B cell (primary cell): ENCODE measurements at regions not wholly inside any gene's neighbourhood (a gene's known extent, or its start where the extent isn't known, plus 50 kb on each side); places are given as distances from the start of the nearest gene placed in this dataset.

ENCODE experiments used
- ATAC-seq: fragments of 200-7000 bp; cut with Tn5 transposase; one replicate; pipeline ENCODE4 v1.10.0; 2021; ENCODE audit warnings: low read depth, mild to moderate bottlenecking, moderate number of reproducible peaks, moderate library complexity
- CTCF ChIA-PET: fragments of 350-600 bp; sonication (Branson Sonifier 250); formaldehyde crosslinking; loops from one replicate; lab custom pipeline; 2021; ENCODE audit warnings: antibody characterized with exemption, inconsistent platforms; lab: Charles Lee
- POLR2A ChIA-PET: fragments of 350-600 bp; sonication (Branson Sonifier 250); formaldehyde crosslinking; loops from one replicate; lab custom pipeline; 2021; ENCODE audit warnings: antibody characterized with exemption; lab: Charles Lee
- DNase-seq: peaks from one replicate; pipeline ENCODE4 v3.0.0; 2013
- H2AFZ ChIP-seq: 2 replicates; pipeline ENCODE4 v1.6.1; 2012; ENCODE audit warnings: mild to moderate bottlenecking, low read depth, low read length; ENCODE audit not compliant: insufficient read depth, poor library complexity, severe bottlenecking
- H3K27ac ChIP-seq, 2 donors: 1 replicate in 1 of 2; 2 replicates in 1 of 2; pipeline ENCODE4 v1.5.1; 2012 to 2013; ENCODE audit warnings: low read length in 2 of 2, mild to moderate bottlenecking in 2 of 2, moderate library complexity in 1 of 2
- H3K27me3 ChIP-seq, 4 experiments: fragments of 200-600 bp in 1 of 4; sonication (generic) in 1 of 4; replicated peaks in 1 of 4; 1 replicate in 2 of 4; 2 replicates in 2 of 4; pipeline versions ENCODE4 v1.6.1 to v1.7.0; 2013 to 2016; ENCODE audit warnings: low read length in 3 of 4, mild to moderate bottlenecking in 2 of 4, mixed read lengths in 1 of 4, moderate library complexity in 1 of 4; ENCODE audit not compliant: insufficient read depth in 4 of 4, control insufficient read depth in 3 of 4; ENCODE audit errors: control extremely low read depth in 1 of 4
- H3K36me3 ChIP-seq, 2 experiments: replicated peaks in 1 of 2; 1 replicate in 1 of 2; 2 replicates in 1 of 2; pipeline versions ENCODE4 v1.6.1 to v1.7.1; 2013; ENCODE audit warnings: low read length in 1 of 2; ENCODE audit not compliant: insufficient read depth in 2 of 2, control insufficient read depth in 1 of 2; ENCODE audit errors: control extremely low read depth in 1 of 2, extremely low read depth in 1 of 2
- H3K4me1 ChIP-seq, 2 donors: fragments of 200-600 bp in 1 of 2; sonication (generic) in 1 of 2; 1 replicate in 1 of 2; 2 replicates in 1 of 2; pipeline versions ENCODE4 v1.5.1 to v1.6.1; 2013 to 2017; ENCODE audit warnings: low read length in 2 of 2; ENCODE audit not compliant: control insufficient read depth in 2 of 2, insufficient read depth in 2 of 2
- H3K4me2 ChIP-seq: replicated peaks from 2 replicates; pipeline ENCODE3; 2012; ENCODE audit warnings: mild to moderate bottlenecking, low read depth, low read length; ENCODE audit not compliant: poor library complexity, severe bottlenecking
- H3K4me3 ChIP-seq, 5 experiments: fragments of 200-600 bp in 1 of 5; sonication (generic) in 1 of 5; 1 replicate in 3 of 5; 2 replicates in 2 of 5; pipeline versions ENCODE4 v1.5.1 to v1.7.0; 2011 to 2016; ENCODE audit warnings: low read length in 4 of 5, mild to moderate bottlenecking in 4 of 5, low read depth in 2 of 5, control low read depth in 1 of 5, moderate library complexity in 1 of 5; ENCODE audit not compliant: insufficient read depth in 1 of 5; ENCODE audit errors: control extremely low read depth in 1 of 5, extremely low read depth in 1 of 5
- H3K79me2 ChIP-seq: fragments of 200-600 bp; sonication (generic); one replicate; pipeline ENCODE4 v1.6.0; 2016; ENCODE audit warnings: low read length; ENCODE audit not compliant: control insufficient read depth, insufficient read depth
- H3K9ac ChIP-seq: fragments of 200-600 bp; sonication (generic); 2 replicates; pipeline ENCODE4 v1.6.1; 2017; ENCODE audit warnings: mild to moderate bottlenecking, low read length, moderate library complexity
- H3K9me3 ChIP-seq, 3 donors: one replicate each; pipeline versions ENCODE4 v1.6.1 to v1.7.1; 2013; ENCODE audit warnings: low read length in 2 of 3; ENCODE audit not compliant: control insufficient read depth in 2 of 3, insufficient read depth in 1 of 3; ENCODE audit errors: control extremely low read depth in 1 of 3
- H4K20me1 ChIP-seq: 2 replicates; pipeline ENCODE4 v1.6.0; 2012; ENCODE audit warnings: mild to moderate bottlenecking, low read length; ENCODE audit not compliant: insufficient read depth, control insufficient read depth, poor library complexity, severe bottlenecking
- H3K27ac Mint-ChIP-seq: one replicate; pipeline ENCODE4 v1.8.0; 2021; ENCODE audit warnings: mixed read lengths
- H3K27me3 Mint-ChIP-seq: one replicate; pipeline ENCODE4 v1.8.0; 2021; ENCODE audit warnings: mixed read lengths
- H3K4me1 Mint-ChIP-seq: one replicate; pipeline ENCODE4 v1.8.0; 2021; ENCODE audit warnings: mixed read lengths
- H3K4me3 Mint-ChIP-seq: one replicate; pipeline ENCODE4 v1.8.0; 2021; ENCODE audit warnings: mixed read lengths
- H3K9me3 Mint-ChIP-seq: one replicate; pipeline ENCODE4 v1.8.0; 2022; ENCODE audit warnings: mixed read lengths; ENCODE audit not compliant: insufficient read depth
- CTCF ChIP-seq: fragments of 200-600 bp; IDR thresholded peaks from one replicate; pipeline ENCODE4 v1.8.0; 2022; ENCODE audit warnings: antibody characterized with exemption, mild to moderate bottlenecking
- EZH2 ChIP-seq: IDR thresholded peaks from 2 replicates; pipeline ENCODE4 v1.6.1; 2012; ENCODE audit warnings: borderline replicate concordance, low read depth, mild to moderate bottlenecking, moderate library complexity, low read length; ENCODE audit not compliant: insufficient read depth, poor library complexity, severe bottlenecking
- WGBS: methylation state at CpG from one replicate; pipeline ENCODE4 v1.1.5; 2013; ENCODE audit warnings: missing lambda C conversion rate; ENCODE audit not compliant: insufficient coverage; 5-methylcytosine and 5-hydroxymethylcytosine counted together
- intact Hi-C: fragments of 100-400 bp; cut with micrococcal nuclease; formaldehyde crosslinking; loops from one replicate; pipeline ENCODE4 v1.10.0; 2022

DNA sequence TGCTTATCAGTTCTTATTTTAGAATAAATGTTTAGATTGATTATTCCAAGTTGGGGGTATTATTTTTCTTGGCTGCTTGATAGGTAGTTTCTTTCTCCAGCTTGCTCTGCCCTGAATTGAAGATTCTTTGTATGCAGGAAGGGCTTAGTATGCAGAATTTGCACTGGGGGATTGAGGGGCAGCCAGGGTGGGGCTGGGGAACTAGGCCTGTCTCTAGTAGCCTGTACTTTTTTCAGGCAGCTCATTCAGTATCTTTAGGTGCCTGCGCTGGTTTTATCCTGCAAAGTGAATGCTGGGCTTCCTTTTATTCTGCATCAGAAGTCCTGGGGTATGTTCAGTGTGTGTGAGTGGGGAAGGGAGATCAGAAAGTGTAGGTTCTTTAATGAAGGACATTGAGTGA is 228.3 kb upstream of the ELL2 start:
- Histone ChIP-seq H3K4me1 (no peaks in the 10 kb centered on the region), H3K27me3 (peaks cover 0 to 5% (median 0%) of the 10 kb centered on the region in 4 experiments), H3K27ac (no peak overlapping the region), H3K4me2 (no peak overlapping the region), H3K79me2 (no peaks in the 10 kb centered on the region), H3K9me3 (no peaks in the 10 kb centered on the region), H3K9ac (no peak overlapping the region), H3K36me3 (no peaks in the 10 kb centered on the region), H3K4me3 (no peak overlapping the region), H2AFZ (no peak overlapping the region), H4K20me1 (no peaks in the 10 kb centered on the region)
- no peak overlapping the region for H3K4me3 Mint-ChIP-seq
- ATAC-seq: no peak
- 100% methylated on average over 1 of the region's 1 CpG for WGBS
- ChIA-PET POLR2A (no interaction called here), CTCF (no interaction called here)
- no peak for DNase-seq
- no peaks in the 10 kb centered on the region for H3K27me3 Mint-ChIP-seq
- intact Hi-C loops: no loop called here
- peaks cover 6% of the 10 kb centered on the region for H3K9me3 Mint-ChIP-seq
- H3K4me1 Mint-ChIP-seq: no peaks in the 10 kb centered on the region
- H3K27ac Mint-ChIP-seq: no peak overlapping the region
- TF ChIP-seq EZH2 (no peak), CTCF (no peak)

DNA sequence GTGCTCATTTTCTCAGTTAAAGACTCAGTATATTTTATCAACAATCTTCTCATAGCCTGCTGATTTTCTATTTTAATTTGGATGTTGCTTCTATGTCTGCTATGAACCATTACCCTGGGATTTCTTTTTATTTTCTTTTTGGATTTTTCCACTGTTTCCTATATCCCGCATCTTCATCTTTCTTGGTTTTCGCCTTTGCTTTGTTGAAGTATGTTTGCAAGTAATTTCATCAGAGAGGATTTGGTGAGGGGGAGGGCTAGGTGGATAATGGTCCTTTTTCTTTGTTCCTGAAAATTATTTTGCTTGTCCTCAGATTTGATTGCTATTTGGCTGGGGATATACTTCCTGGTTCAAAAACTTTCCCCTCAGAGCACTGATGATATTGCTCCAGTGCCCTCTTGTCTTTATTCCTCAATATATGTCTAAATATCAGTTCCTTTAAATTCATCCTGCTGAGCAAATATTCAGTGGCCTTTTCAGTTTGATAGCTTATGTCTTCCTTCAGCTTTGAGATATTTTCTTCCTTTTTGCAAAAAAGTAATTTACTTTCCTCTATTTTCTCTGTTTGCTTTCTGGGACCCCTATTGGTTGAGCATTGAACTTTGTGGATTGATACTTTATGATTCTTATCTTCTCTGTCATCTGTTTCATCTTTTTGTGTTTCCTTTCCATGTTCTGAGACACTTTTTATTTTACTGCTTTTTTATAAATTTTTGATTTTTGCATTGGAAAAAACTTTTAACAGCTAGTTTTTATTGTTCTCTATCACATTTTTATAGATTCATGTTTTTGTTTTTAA is 227.6 kb upstream of the ELL2 start:
- H3K27me3 Mint-ChIP-seq: no peaks in the 10 kb centered on the region
- no peak for ATAC-seq
- CTCF ChIA-PET: no interaction called here

More for the DNA sequence above, 227.6 kb upstream of the ELL2 start:
- intact Hi-C loops: no loop called here
- Histone ChIP-seq H4K20me1 (no peaks in the 10 kb centered on the region), H3K9ac (no peak overlapping the region), H3K4me3 (no peak overlapping the region), H2AFZ (no peak overlapping the region), H3K27ac (no peak overlapping the region), H3K27me3 (peaks cover 0 to 5% (median 0%) of the 10 kb centered on the region in 4 experiments), H3K4me1 (no peaks in the 10 kb centered on the region), H3K79me2 (no peaks in the 10 kb centered on the region), H3K4me2 (no peak overlapping the region), H3K36me3 (no peaks in the 10 kb centered on the region), H3K9me3 (no peaks in the 10 kb centered on the region)
- no CpG with 5 or more reads among the region's 2 CpGs for WGBS
- H3K27ac Mint-ChIP-seq: no peak overlapping the region
- no peaks in the 10 kb centered on the region for H3K4me1 Mint-ChIP-seq
- no peak for DNase-seq
- POLR2A ChIA-PET: no interaction called here
- peaks cover 11% of the 10 kb centered on the region for H3K9me3 Mint-ChIP-seq
- H3K4me3 Mint-ChIP-seq: no peak overlapping the region
- no peak for TF ChIP-seq EZH2
- TF ChIP-seq CTCF: no peak
